ENCODE measurements at regions not wholly inside any gene's neighbourhood (a gene's known extent, or its start where the extent isn't known, plus 50 kb on each side); places are given as distances from the start of the nearest gene placed in this dataset.

- DNase-seq (ENCODE audit: low read depth in 2 of 2), result peak; percentile 10 to 23
Measured at GRCh38 chr5:54743997-54744788, 226.6 kb downstream of the SNX18 start.

GRCh38 chr5:54743581-54743980 lies 226.0 kb downstream of the SNX18 start:
- DNase-seq (ENCODE audit: low read depth in 2 of 2), result no peak

- no peak for DNase-seq (ENCODE audit: low read depth in 2 of 2)
Measured at GRCh38 chr5:54742417-54742891, 224.9 kb downstream of the SNX18 start.

GRCh38 chr5:54741711-54742110 lies 224.2 kb downstream of the SNX18 start:
- DNase-seq (ENCODE audit: low read depth in 2 of 2), result no peak

- no peak for DNase-seq (ENCODE audit: low read depth in 2 of 2)
Measured at GRCh38 chr5:54740141-54740540, 222.6 kb downstream of the SNX18 start.

- DNase-seq (ENCODE audit: low read depth in 2 of 2), result no peak
Measured at GRCh38 chr5:54739371-54739770, 221.8 kb downstream of the SNX18 start.

GRCh38 chr5:54738973-54739367 lies 221.4 kb downstream of the SNX18 start:
- DNase-seq (ENCODE audit: low read depth in 2 of 2), result no peak

- DNase-seq (ENCODE audit: low read depth in 2 of 2), result no peak
Measured at GRCh38 chr5:54738118-54738972, 220.8 kb downstream of the SNX18 start.

- no peak for DNase-seq (ENCODE audit: low read depth in 2 of 2)
Measured at GRCh38 chr5:54736003-54736797, 218.6 kb downstream of the SNX18 start.

- DNase-seq (ENCODE audit: low read depth in 2 of 2), result no peak
Measured at GRCh38 chr5:54733101-54733500, 215.5 kb downstream of the SNX18 start.

- DNase-seq (ENCODE audit: low read depth in 2 of 2), result no peak
Measured at GRCh38 chr5:54732108-54732507, 214.5 kb downstream of the SNX18 start.

GRCh38 chr5:54728588-54728915 lies 211.0 kb downstream of the SNX18 start:
- DNase-seq (ENCODE audit: low read depth in 2 of 2), result no peak

GRCh38 chr5:54727874-54728587 lies 210.5 kb downstream of the SNX18 start:
- DNase-seq (ENCODE audit: low read depth in 2 of 2), result no peak

GRCh38 chr5:54725391-54726280 lies 208.1 kb downstream of the SNX18 start:
- DNase-seq (ENCODE audit: low read depth in 2 of 2), result no peak

- DNase-seq (ENCODE audit: low read depth in 2 of 2), result no peak
Measured at GRCh38 chr5:54722846-54723433, 205.4 kb downstream of the SNX18 start.

GRCh38 chr5:54721951-54722654 lies 204.5 kb downstream of the SNX18 start:
- no peak for DNase-seq (ENCODE audit: low read depth in 2 of 2)

GRCh38 chr5:54721116-54721515 lies 203.6 kb downstream of the SNX18 start:
- DNase-seq (ENCODE audit: low read depth in 2 of 2), result no peak

- no peak for DNase-seq (ENCODE audit: low read depth in 2 of 2)
Measured at GRCh38 chr5:54720341-54720740, 202.8 kb downstream of the SNX18 start.
